Endothelial cell of umbilical vein (primary cell): ENCODE measurements at regions not wholly inside any gene's neighbourhood (a gene's known extent, or its start where the extent isn't known, plus 50 kb on each side); places are given as distances from the start of the nearest gene placed in this dataset.

Experiments
- BruUV-seq: library from RNA; stranded (reverse); fragments of 400-500 nt; replicated peaks from 2 replicates; lab custom pipeline; 2021; lab: Mats Ljungman, UMichigan
- CTCF ChIA-PET: fragments of 300-600, 350-600 bp; sonication (Branson Sonifier 250); formaldehyde crosslinking; loops from one replicate; lab custom pipeline; 2021; ENCODE audit warnings: antibody characterized with exemption, inconsistent platforms; lab: Charles Lee
- POLR2A ChIA-PET: fragments of 300-600, 350-600 bp; sonication (Branson Sonifier 250); formaldehyde crosslinking; loops from one replicate; lab custom pipeline; 2021; ENCODE audit warnings: antibody characterized with exemption, inconsistent platforms; lab: Charles Lee
- DNase-seq: peaks from one replicate; pipeline ENCODE4 v3.0.0-alpha.2; 2011; ENCODE audit warnings: low read depth, low spot score
- FAIRE-seq: peaks from 2 replicates; lab custom pipeline; 2011; peaks lifted over from hg19 to GRCh38; lab: Jason Lieb, UNC
- H2AFZ ChIP-seq: 2 replicates; pipeline ENCODE4 v1.6.0; 2012; ENCODE audit warnings: low read depth, low read length, control low read depth, inconsistent platforms
- H3K27ac ChIP-seq: 2 replicates; pipeline ENCODE4 v1.5.1; 2011; ENCODE audit warnings: low read depth, mild to moderate bottlenecking, control low read depth, low read length, moderate library complexity; ENCODE audit not compliant: insufficient read depth
- H3K27me3 ChIP-seq, 2 experiments: 2 replicates each; pipeline versions ENCODE4 v1.6.0 to v1.6.1; 2011; ENCODE audit warnings: low read length in 2 of 2, mixed read lengths in 1 of 2; ENCODE audit not compliant: control insufficient read depth in 2 of 2, insufficient read depth in 2 of 2
- H3K36me3 ChIP-seq, 2 experiments: 2 replicates in 1 of 2; 3 replicates in 1 of 2; pipeline ENCODE4 v1.5.1; 2011; ENCODE audit warnings: low read length in 2 of 2, mild to moderate bottlenecking in 1 of 2, moderate library complexity in 1 of 2; ENCODE audit not compliant: control insufficient read depth in 2 of 2, insufficient read depth in 2 of 2; ENCODE audit errors: extremely low read depth in 1 of 2
- H3K4me1 ChIP-seq: 3 replicates; pipeline ENCODE4 v1.5.1; 2011; ENCODE audit warnings: mild to moderate bottlenecking, low read length; ENCODE audit not compliant: control insufficient read depth, insufficient read depth; ENCODE audit errors: extremely low read depth
- H3K4me2 ChIP-seq: 2 replicates; pipeline ENCODE4 v1.6.1; 2011; ENCODE audit warnings: low read length, control low read depth, mixed read lengths; ENCODE audit not compliant: insufficient read depth
- H3K4me3 ChIP-seq, 3 experiments: fragments of 200-600 bp in 1 of 3; sonication (generic), shearing (Covaris generic) in 1 of 3; replicated peaks in 1 of 3; 2 replicates each; pipeline ENCODE4 v1.5.1; 2011 to 2016; ENCODE audit warnings: control low read depth in 3 of 3, low read length in 3 of 3, mild to moderate bottlenecking in 2 of 3, inconsistent platforms in 1 of 3, low read depth in 1 of 3, moderate library complexity in 1 of 3; ENCODE audit not compliant: insufficient read depth in 1 of 3
- H3K79me2 ChIP-seq: 2 replicates; pipeline ENCODE4 v1.6.0; 2012; ENCODE audit warnings: low read length, inconsistent platforms; ENCODE audit not compliant: control insufficient read depth, insufficient read depth
- H3K9ac ChIP-seq: replicated peaks from 2 replicates; pipeline ENCODE3; 2011; ENCODE audit warnings: low read length, control low read depth; ENCODE audit not compliant: insufficient read depth; ENCODE audit errors: extremely low read depth
- H3K9me1 ChIP-seq: replicated peaks from 3 replicates; pipeline ENCODE4 v1.6.0; 2011; ENCODE audit warnings: mild to moderate bottlenecking, low read length; ENCODE audit not compliant: control insufficient read depth, insufficient read depth; ENCODE audit errors: extremely low read depth
- H3K9me3 ChIP-seq: replicated peaks from 2 replicates; pipeline ENCODE4 v1.5.1; 2012; ENCODE audit warnings: low read length, inconsistent platforms; ENCODE audit not compliant: control insufficient read depth, insufficient read depth
- H4K20me1 ChIP-seq: replicated peaks from 2 replicates; pipeline ENCODE3; 2011; ENCODE audit warnings: mild to moderate bottlenecking, low read length; ENCODE audit not compliant: control insufficient read depth, insufficient read depth; ENCODE audit errors: extremely low read depth
- EZH2 ChIP-seq: IDR thresholded peaks from 2 replicates; pipeline ENCODE4 v1.6.1; 2012; ENCODE audit warnings: borderline replicate concordance, low read depth, mild to moderate bottlenecking, moderate library complexity, low read length, inconsistent platforms; ENCODE audit not compliant: severe bottlenecking
- FOS ChIP-seq: IDR thresholded peaks from 2 replicates; pipeline ENCODE4 v1.6.1; 2011; ENCODE audit warnings: mild to moderate bottlenecking, low read length, moderate library complexity, borderline replicate concordance; ENCODE audit not compliant: insufficient read depth
- GATA2 ChIP-seq: IDR thresholded peaks from 2 replicates; pipeline ENCODE4 v1.7.0; 2011; ENCODE audit warnings: low read depth, mild to moderate bottlenecking, moderate library complexity, mixed read lengths, low read length; ENCODE audit not compliant: insufficient read length, insufficient read depth
- JUN ChIP-seq: IDR thresholded peaks from 2 replicates; pipeline ENCODE4 v1.6.1; 2011; ENCODE audit warnings: borderline replicate concordance, low read depth; ENCODE audit not compliant: insufficient read length, insufficient read depth
- MYC ChIP-seq: IDR thresholded peaks from one replicate; pipeline ENCODE4 v1.6.1; 2011; ENCODE audit warnings: mild to moderate bottlenecking, low read depth, low read length
- POLR2A ChIP-seq: IDR thresholded peaks from 2 replicates; pipeline ENCODE4 v1.6.1; 2012; ENCODE audit warnings: low read depth, mild to moderate bottlenecking, control low read depth, low read length
- POLR2AphosphoS5 ChIP-seq: IDR thresholded peaks from 2 replicates; pipeline ENCODE4 v1.6.1; 2012; ENCODE audit warnings: low read depth, mild to moderate bottlenecking, control low read depth, low read length, moderate library complexity; ENCODE audit not compliant: insufficient read depth
- dilution Hi-C: fragments of 300-500 bp; cut with MboI; formaldehyde crosslinking; loops from one replicate; pipeline ENCODE4 v1.15.0; 2019; ENCODE audit warnings: low sequenced_read_pairs; ENCODE audit not compliant: extremely low pct_ligation_motif_present
- intact Hi-C: fragments of 100-400 bp; cut with micrococcal nuclease; formaldehyde crosslinking; loops from one replicate; pipeline ENCODE4 v1.10.0; 2022
- TF ChIP-seq, protein P1 (sequence below), 2 donors: IDR thresholded peaks; 1 replicate in 1 of 2; 2 replicates in 1 of 2; pipeline ENCODE4 v1.5.1; 2011; ENCODE audit warnings: low read length in 2 of 2, mild to moderate bottlenecking in 2 of 2, moderate library complexity in 2 of 2, control low read depth in 1 of 2, inconsistent platforms in 1 of 2, low read depth in 1 of 2; ENCODE audit not compliant: insufficient read depth in 1 of 2; ENCODE audit errors: extremely low read depth in 1 of 2
- TF ChIP-seq, protein P2 (sequence below): IDR thresholded peaks from 2 replicates; pipeline ENCODE4 v1.6.1; 2011; ENCODE audit not compliant: insufficient read depth, insufficient read length

DNA sequence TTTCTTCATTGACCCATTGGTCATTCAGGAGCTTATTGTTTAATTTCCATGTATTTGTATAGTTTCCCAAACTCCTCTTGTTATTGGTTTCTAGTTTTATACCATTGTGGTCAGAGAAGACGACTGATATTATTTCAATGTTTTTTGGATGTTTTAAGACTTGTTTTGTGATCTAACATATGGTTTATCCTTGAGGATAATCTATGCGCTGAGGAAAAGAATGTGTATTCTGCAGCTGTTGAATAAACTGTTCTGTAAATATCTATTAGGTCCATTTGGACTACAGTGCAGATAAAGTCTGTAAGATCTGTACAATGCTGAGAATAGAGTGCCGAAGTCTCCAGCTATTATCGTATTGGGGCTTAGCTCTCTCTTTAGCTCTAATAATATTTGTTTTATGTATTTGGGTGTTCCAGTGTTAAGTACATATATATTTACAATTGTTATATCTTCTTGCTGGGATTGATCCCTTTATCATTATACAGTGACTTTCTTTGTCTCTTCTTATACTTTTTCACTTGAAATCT lies 223.3 kb upstream of the ZNF217 start:
- no peaks in the 10 kb centered on the region for H3K79me2 ChIP-seq
- no peaks in the 10 kb centered on the region for H3K36me3 ChIP-seq
- dilution Hi-C loops, result no loop called here
- ChIA-PET CTCF (no interaction called here), POLR2A (interaction anchor here (0.6 kb wide), 1 partner anchor 20 kb away, joined by 7 read pairs; no protein-coding TSS in a partner anchor)
- BruUV-seq, result no TSS peak
- no peak for FAIRE-seq
- no peak overlapping the region for H2AFZ ChIP-seq
- TF ChIP-seq MYC (no peak), EZH2 (no peak), POLR2AphosphoS5 (no peak), FOS (no peak)
- TF ChIP-seq, protein P1, sequence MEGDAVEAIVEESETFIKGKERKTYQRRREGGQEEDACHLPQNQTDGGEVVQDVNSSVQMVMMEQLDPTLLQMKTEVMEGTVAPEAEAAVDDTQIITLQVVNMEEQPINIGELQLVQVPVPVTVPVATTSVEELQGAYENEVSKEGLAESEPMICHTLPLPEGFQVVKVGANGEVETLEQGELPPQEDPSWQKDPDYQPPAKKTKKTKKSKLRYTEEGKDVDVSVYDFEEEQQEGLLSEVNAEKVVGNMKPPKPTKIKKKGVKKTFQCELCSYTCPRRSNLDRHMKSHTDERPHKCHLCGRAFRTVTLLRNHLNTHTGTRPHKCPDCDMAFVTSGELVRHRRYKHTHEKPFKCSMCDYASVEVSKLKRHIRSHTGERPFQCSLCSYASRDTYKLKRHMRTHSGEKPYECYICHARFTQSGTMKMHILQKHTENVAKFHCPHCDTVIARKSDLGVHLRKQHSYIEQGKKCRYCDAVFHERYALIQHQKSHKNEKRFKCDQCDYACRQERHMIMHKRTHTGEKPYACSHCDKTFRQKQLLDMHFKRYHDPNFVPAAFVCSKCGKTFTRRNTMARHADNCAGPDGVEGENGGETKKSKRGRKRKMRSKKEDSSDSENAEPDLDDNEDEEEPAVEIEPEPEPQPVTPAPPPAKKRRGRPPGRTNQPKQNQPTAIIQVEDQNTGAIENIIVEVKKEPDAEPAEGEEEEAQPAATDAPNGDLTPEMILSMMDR (IDR thresholded peaks at IDR 0.05; ENCODE audit: extremely low read depth in 1 of 2, insufficient read depth in 1 of 2, low read depth in 1 of 2, low read length in 2 of 2), result no peak
- H3K27me3 ChIP-seq, result no peaks in the 10 kb centered on the region
- H3K4me2 ChIP-seq, result no peak overlapping the region
- DNase-seq, result no peak
- no peak overlapping the region for H3K27ac ChIP-seq
- no peaks in the 10 kb centered on the region for H3K9me3 ChIP-seq
- H3K4me1 ChIP-seq, result no peaks in the 10 kb centered on the region
- no peak overlapping the region for H3K4me3 ChIP-seq
- no peaks in the 10 kb centered on the region for H4K20me1 ChIP-seq
- intact Hi-C loops, result no loop called here
- no peak overlapping the region for H3K9ac ChIP-seq
- H3K9me1 ChIP-seq, result no peaks in the 10 kb centered on the region

DNA sequence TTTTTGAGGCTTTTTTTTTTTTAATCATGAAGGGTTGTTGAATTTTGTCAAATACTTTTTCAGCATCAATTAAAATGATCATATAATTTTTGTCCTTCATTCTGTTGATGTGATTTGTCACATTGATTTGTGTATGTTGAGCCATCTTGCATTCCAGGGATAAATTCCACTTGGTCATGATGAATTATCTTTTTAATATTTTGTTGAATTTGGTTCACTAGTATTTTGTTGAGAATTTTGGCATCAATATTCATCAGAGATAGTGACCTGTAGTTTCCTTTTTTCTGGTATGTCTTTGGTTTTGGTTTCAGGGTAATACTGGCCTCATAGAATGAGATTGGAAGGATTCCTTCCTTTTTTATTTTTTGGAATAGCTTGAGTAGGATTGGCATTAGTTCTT lies 221.9 kb upstream of the ZNF217 start:
- FAIRE-seq (no peak), DNase-seq (no peak)
- H3K9me3 ChIP-seq, result no peaks in the 10 kb centered on the region
- CTCF ChIA-PET, result no interaction called here
- intact Hi-C loops, result no loop called here
- no peak overlapping the region for H3K4me3 ChIP-seq
- no peak overlapping the region for H3K27ac ChIP-seq
- POLR2A ChIA-PET, result no interaction called here
- no peaks in the 10 kb centered on the region for H4K20me1 ChIP-seq
- no peaks in the 10 kb centered on the region for H3K36me3 ChIP-seq
- TF ChIP-seq MYC (no peak), POLR2AphosphoS5 (no peak), EZH2 (no peak), JUN (no peak), FOS (no peak), GATA2 (no peak), POLR2A (no peak)
- TF ChIP-seq, protein P2, sequence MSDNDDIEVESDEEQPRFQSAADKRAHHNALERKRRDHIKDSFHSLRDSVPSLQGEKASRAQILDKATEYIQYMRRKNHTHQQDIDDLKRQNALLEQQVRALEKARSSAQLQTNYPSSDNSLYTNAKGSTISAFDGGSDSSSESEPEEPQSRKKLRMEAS, result no peak
- TF ChIP-seq, protein P1 (IDR thresholded peaks at IDR 0.05; ENCODE audit: extremely low read depth in 1 of 2, insufficient read depth in 1 of 2, low read depth in 1 of 2, low read length in 2 of 2), result no peak
- no peak overlapping the region for H3K4me2 ChIP-seq
- no TSS peak for BruUV-seq
- no peaks in the 10 kb centered on the region for H3K4me1 ChIP-seq
- H3K27me3 ChIP-seq, result no peaks in the 10 kb centered on the region
- H3K9ac ChIP-seq, result no peak overlapping the region
- H3K9me1 ChIP-seq, result no peaks in the 10 kb centered on the region
- H2AFZ ChIP-seq, result no peak overlapping the region
- dilution Hi-C loops, result no loop called here
- H3K79me2 ChIP-seq, result no peaks in the 10 kb centered on the region
